Stimulated activated CD8-positive, alpha-beta memory T cell treated with anti-CD3 and anti-CD28 coated beads, Interleukin-15, amount 100 ng/mL, for 4 hours (primary cell): ENCODE measurements at regions not wholly inside any gene's neighbourhood (a gene's known extent, or its start where the extent isn't known, plus 50 kb on each side); places are given as distances from the start of the nearest gene placed in this dataset.
"Not testable (repeated sequence)": the region's sequence is repeated elsewhere in the genome, so short reads cannot be mapped to it uniquely, and the experiment has no call there.

Experiments
- DNase-seq, 2 donors: peaks; one replicate each; pipeline ENCODE4 v3.0.0-alpha.2; 2020; ENCODE audit warnings: low read depth in 2 of 2

- no peak for DNase-seq
These were observed 50.9 kb upstream of the UBASH3B start for GRCh38 chr11:122604621-122605020.

- DNase-seq, result no peak
These were observed 54.1 kb upstream of the UBASH3B start for GRCh38 chr11:122601141-122602125.

- no peak for DNase-seq
These were observed 55.2 kb upstream of the UBASH3B start for GRCh38 chr11:122600290-122600689.

- no peak for DNase-seq
These were observed 56.1 kb upstream of the UBASH3B start for GRCh38 chr11:122599434-122599833.

- no peak for DNase-seq
These were observed 56.6 kb upstream of the UBASH3B start for GRCh38 chr11:122598971-122599370.

- no peak for DNase-seq
These were observed 58.0 kb upstream of the UBASH3B start for GRCh38 chr11:122597511-122597910.

- DNase-seq, result no peak
These were observed 60.4 kb upstream of the UBASH3B start for GRCh38 chr11:122594986-122595645.

GRCh38 chr11:122593473-122594420 is 61.8 kb upstream of the UBASH3B start:
- no peak for DNase-seq

GRCh38 chr11:122592641-122593040 is 62.9 kb upstream of the UBASH3B start:
- DNase-seq, result no peak

- no peak for DNase-seq
These were observed 70.9 kb upstream of the UBASH3B start for GRCh38 chr11:122584670-122585069.

- DNase-seq, result not testable (repeated sequence)
These were observed 75.5 kb upstream of the UBASH3B start for GRCh38 chr11:122580071-122580470.

- no peak for DNase-seq
These were observed 77.2 kb upstream of the UBASH3B start for GRCh38 chr11:122578171-122578825.

GRCh38 chr11:122572592-122572991 is 82.9 kb upstream of the UBASH3B start:
- DNase-seq, result no peak

- no peak for DNase-seq
These were observed 91.8 kb upstream of the UBASH3B start for GRCh38 chr11:122563761-122564160.

- no peak for DNase-seq
These were observed 95.7 kb upstream of the UBASH3B start for GRCh38 chr11:122559734-122560382.

- not testable (repeated sequence) for DNase-seq
These were observed 96.3 kb upstream of the UBASH3B start for GRCh38 chr11:122559218-122559617.

- not testable (repeated sequence) for DNase-seq
These were observed 98.4 kb upstream of the UBASH3B start for GRCh38 chr11:122557163-122557562.

GRCh38 chr11:122556605-122557004 is 98.9 kb upstream of the UBASH3B start:
- DNase-seq, result no peak

- DNase-seq, result no peak
These were observed 117.5 kb upstream of the UBASH3B start for GRCh38 chr11:122538060-122538459.

GRCh38 chr11:122524898-122525297 is 130.6 kb upstream of the UBASH3B start:
- no peak for DNase-seq
